Astrocyte (in vitro differentiated cells and primary cell): ENCODE measurements at regions not wholly inside any gene's neighbourhood (a gene's known extent, or its start where the extent isn't known, plus 50 kb on each side); places are given as distances from the start of the nearest gene placed in this dataset.

ENCODE experiments used
- EZH2 ChIP-seq: IDR thresholded peaks from 2 replicates; pipeline ENCODE4 v1.6.1; 2012; ENCODE audit warnings: mild to moderate bottlenecking, low read length, inconsistent platforms; ENCODE audit not compliant: insufficient read depth
- TF ChIP-seq, protein P1 (sequence below): IDR thresholded peaks from 2 replicates; pipeline ENCODE4 v1.5.1; 2011; ENCODE audit warnings: low read depth, mild to moderate bottlenecking, inconsistent platforms, low read length, moderate library complexity; ENCODE audit not compliant: insufficient read depth

DNA sequence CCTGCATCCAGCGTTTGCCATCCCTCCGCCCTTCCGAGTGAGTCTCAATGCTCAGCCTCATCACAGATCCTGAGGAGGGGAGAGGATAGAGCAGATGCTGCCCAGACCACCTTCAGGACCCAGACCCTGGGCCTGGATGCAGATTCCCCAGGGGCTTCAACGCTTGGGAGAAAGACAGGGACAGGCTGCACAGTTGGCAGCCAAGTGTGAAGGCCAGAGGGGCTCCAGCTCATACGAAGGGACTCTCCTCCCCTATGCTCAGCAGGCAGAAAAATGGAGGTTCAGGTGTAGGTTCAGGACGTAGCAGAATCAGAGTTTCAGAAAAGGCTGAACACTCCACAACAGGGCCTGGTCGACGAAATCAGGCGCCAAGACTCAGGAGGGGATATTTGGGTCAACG, 378.5 kb upstream of the IRX1 start:
- TF ChIP-seq, protein P1, sequence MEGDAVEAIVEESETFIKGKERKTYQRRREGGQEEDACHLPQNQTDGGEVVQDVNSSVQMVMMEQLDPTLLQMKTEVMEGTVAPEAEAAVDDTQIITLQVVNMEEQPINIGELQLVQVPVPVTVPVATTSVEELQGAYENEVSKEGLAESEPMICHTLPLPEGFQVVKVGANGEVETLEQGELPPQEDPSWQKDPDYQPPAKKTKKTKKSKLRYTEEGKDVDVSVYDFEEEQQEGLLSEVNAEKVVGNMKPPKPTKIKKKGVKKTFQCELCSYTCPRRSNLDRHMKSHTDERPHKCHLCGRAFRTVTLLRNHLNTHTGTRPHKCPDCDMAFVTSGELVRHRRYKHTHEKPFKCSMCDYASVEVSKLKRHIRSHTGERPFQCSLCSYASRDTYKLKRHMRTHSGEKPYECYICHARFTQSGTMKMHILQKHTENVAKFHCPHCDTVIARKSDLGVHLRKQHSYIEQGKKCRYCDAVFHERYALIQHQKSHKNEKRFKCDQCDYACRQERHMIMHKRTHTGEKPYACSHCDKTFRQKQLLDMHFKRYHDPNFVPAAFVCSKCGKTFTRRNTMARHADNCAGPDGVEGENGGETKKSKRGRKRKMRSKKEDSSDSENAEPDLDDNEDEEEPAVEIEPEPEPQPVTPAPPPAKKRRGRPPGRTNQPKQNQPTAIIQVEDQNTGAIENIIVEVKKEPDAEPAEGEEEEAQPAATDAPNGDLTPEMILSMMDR = no peak
- TF ChIP-seq EZH2 = no peak
